SK-N-MC (cell line): ENCODE measurements at regions not wholly inside any gene's neighbourhood (a gene's known extent, or its start where the extent isn't known, plus 50 kb on each side); places are given as distances from the start of the nearest gene placed in this dataset.

ENCODE experiments used
- EZH2 ChIP-seq: fragments of 200-600 bp; sonication (generic); IDR thresholded peaks from one replicate; pipeline ENCODE4 v1.6.1; 2017; ENCODE audit warnings: antibody characterized with exemption
- POLR2AphosphoS5 ChIP-seq: IDR thresholded peaks from 2 replicates; pipeline ENCODE4 v1.6.1; 2012; ENCODE audit warnings: mild to moderate bottlenecking, low read depth, low read length, borderline replicate concordance

DNA sequence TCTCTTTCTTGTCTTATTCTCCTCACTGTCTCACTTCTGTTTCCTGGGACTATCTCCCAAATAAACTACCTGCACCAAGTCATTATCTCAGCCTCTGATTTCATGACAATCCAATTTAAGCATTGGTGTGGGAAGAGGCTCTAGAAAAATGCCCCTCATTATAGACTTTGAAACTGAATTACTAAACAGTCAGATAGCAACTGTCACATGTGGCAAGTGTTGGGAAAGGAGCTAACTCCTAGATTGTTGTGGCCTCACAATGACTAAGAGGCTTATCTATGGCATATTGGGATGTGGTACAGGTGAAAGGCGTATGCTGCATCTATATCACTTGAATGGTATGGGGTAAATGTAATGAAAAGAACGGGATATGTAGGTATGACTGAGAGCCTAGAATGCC is 103.5 kb upstream of the CCDC54 start:
- TF ChIP-seq POLR2AphosphoS5, result no peak
- TF ChIP-seq EZH2, result no peak
